T-cell (primary cell): ENCODE measurements at regions not wholly inside any gene's neighbourhood (a gene's known extent, or its start where the extent isn't known, plus 50 kb on each side); places are given as distances from the start of the nearest gene placed in this dataset.

Source experiments
- ATAC-seq, 4 experiments: fragments of 200-7000 bp in 3 of 4; fragments of 150-1000 bp in 1 of 4; cut with Tn5 transposase; replicated peaks in 1 of 4; 1 replicate in 3 of 4; 2 replicates in 1 of 4; pipeline ENCODE4 v1.10.0; 2021; ENCODE audit warnings: moderate library complexity in 3 of 4, mild to moderate bottlenecking in 2 of 4, moderate number of reproducible peaks in 1 of 4
- CTCF ChIA-PET, 2 donors: fragments of 300-600 bp; sonication (Branson Sonifier 250); formaldehyde crosslinking; loops; one replicate each; lab custom pipeline; 2022; ENCODE audit warnings: antibody characterized with exemption in 2 of 2; lab: Charles Lee
- POLR2A ChIA-PET, 2 donors: fragments of 300-600 bp; sonication (Branson Sonifier 250); formaldehyde crosslinking; loops; one replicate each; lab custom pipeline; 2022; ENCODE audit warnings: antibody characterized with exemption in 2 of 2; lab: Charles Lee
- DNase-seq, 35 experiments: peaks; one replicate each; pipeline versions ENCODE4 v3.0.0 to v3.0.0-alpha.2; 2013 to 2023
- H3K27ac ChIP-seq: one replicate; pipeline ENCODE4 v1.5.1; 2013; ENCODE audit warnings: low read length
- H3K27me3 ChIP-seq, 2 experiments: replicated peaks in 1 of 2; 1 replicate in 1 of 2; 2 replicates in 1 of 2; pipeline versions ENCODE4 v1.6.1 to v1.7.0; 2013; ENCODE audit warnings: low read length in 1 of 2, mixed read lengths in 1 of 2; ENCODE audit not compliant: control insufficient read depth in 2 of 2, insufficient read depth in 2 of 2; ENCODE audit errors: extremely low read depth in 1 of 2
- H3K36me3 ChIP-seq, 2 donors: 1 replicate in 1 of 2; 2 replicates in 1 of 2; pipeline versions ENCODE4 v1.6.1 to v1.7.0; 2013; ENCODE audit warnings: low read length in 1 of 2; ENCODE audit not compliant: control insufficient read depth in 2 of 2, insufficient read depth in 1 of 2; ENCODE audit errors: extremely low read depth in 1 of 2
- H3K4me1 ChIP-seq, 2 experiments: 1 replicate in 1 of 2; 2 replicates in 1 of 2; pipeline versions ENCODE4 v1.6.1 to v1.7.0; 2013; ENCODE audit warnings: low read length in 2 of 2, mixed read lengths in 1 of 2; ENCODE audit not compliant: insufficient read depth in 2 of 2, control insufficient read depth in 1 of 2; ENCODE audit errors: extremely low read depth in 1 of 2
- H3K4me3 ChIP-seq, 2 donors: 1 replicate in 1 of 2; 2 replicates in 1 of 2; pipeline versions ENCODE4 v1.5.1 to v1.7.0; 2013; ENCODE audit warnings: mild to moderate bottlenecking in 2 of 2, low read length in 1 of 2, moderate library complexity in 1 of 2; ENCODE audit not compliant: control insufficient read depth in 1 of 2; ENCODE audit errors: extremely low read depth in 1 of 2
- H3K9me3 ChIP-seq: 2 replicates; pipeline ENCODE4 v1.7.0; 2013
- H3K27ac Mint-ChIP-seq, 2 donors: one replicate each; pipeline ENCODE4 v1.8.0; 2020 to 2021; ENCODE audit warnings: mild to moderate bottlenecking in 2 of 2, mixed read lengths in 2 of 2
- H3K27me3 Mint-ChIP-seq, 2 donors: one replicate each; pipeline ENCODE4 v1.8.0; 2021 to 2022; ENCODE audit warnings: mixed read lengths in 2 of 2
- H3K36me3 Mint-ChIP-seq: one replicate; pipeline ENCODE4 v1.8.0; 2021; ENCODE audit warnings: mixed read lengths
- H3K4me1 Mint-ChIP-seq, 3 donors: one replicate each; pipeline ENCODE4 v1.8.0; 2020 to 2022; ENCODE audit warnings: mixed read lengths in 3 of 3, mild to moderate bottlenecking in 1 of 3
- H3K4me3 Mint-ChIP-seq, 3 donors: one replicate each; pipeline ENCODE4 v1.8.0; 2020 to 2022; ENCODE audit warnings: mild to moderate bottlenecking in 3 of 3, mixed read lengths in 3 of 3, moderate library complexity in 3 of 3
- H3K9me3 Mint-ChIP-seq, 3 donors: one replicate each; pipeline ENCODE4 v1.8.0; 2020 to 2022; ENCODE audit warnings: mixed read lengths in 3 of 3
- WGBS: methylation state at CpG from one replicate; pipeline ENCODE4 v1.1.5; 2013; ENCODE audit warnings: missing lambda C conversion rate; ENCODE audit not compliant: insufficient coverage; 5-methylcytosine and 5-hydroxymethylcytosine counted together

DNA sequence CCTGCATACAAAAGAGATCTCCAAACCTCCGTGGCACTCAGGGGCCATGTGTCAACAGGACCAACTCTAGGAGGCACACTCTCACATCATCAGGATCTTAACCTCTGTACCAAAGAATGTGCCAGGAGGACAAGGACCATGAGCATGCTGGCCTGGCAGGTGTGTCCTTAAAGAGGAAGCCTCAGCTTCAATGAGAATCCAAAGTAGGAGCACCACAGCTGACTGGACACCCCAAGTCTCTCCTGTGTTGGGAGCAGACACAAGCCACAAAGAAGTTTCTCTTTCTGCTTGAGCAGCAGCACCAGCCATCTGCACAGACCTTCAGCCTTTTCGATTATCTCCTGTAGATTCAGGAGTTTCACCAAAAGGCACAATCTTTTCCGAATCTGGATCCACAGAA is 1734.5 kb downstream of the TP53TG3F start:
- no peaks in the 10 kb centered on the region for H3K36me3 Mint-ChIP-seq
- peaks cover 16 to 31% (median 31%) of the 10 kb centered on the region in 3 donors for H3K9me3 Mint-ChIP-seq
- ChIA-PET POLR2A (no interaction called here), CTCF (no interaction called here)
- Histone ChIP-seq H3K36me3 (no peaks in the 10 kb centered on the region), H3K27me3 (no peaks in the 10 kb centered on the region), H3K27ac (no peak overlapping the region), H3K9me3 (no peaks in the 10 kb centered on the region), H3K4me1 (no peaks in the 10 kb centered on the region), H3K4me3 (peak overlapping the region in 1 of 2 donors; percentile 23)
- no peak overlapping the region for H3K4me3 Mint-ChIP-seq
- H3K27me3 Mint-ChIP-seq = no peaks in the 10 kb centered on the region
- H3K4me1 Mint-ChIP-seq = no peaks in the 10 kb centered on the region
- ATAC-seq = no peak
- no peak for DNase-seq
- 48% methylated on average over 3 of the region's 3 CpGs for whole genome bisulfite sequencing
- no peak overlapping the region for H3K27ac Mint-ChIP-seq

DNA sequence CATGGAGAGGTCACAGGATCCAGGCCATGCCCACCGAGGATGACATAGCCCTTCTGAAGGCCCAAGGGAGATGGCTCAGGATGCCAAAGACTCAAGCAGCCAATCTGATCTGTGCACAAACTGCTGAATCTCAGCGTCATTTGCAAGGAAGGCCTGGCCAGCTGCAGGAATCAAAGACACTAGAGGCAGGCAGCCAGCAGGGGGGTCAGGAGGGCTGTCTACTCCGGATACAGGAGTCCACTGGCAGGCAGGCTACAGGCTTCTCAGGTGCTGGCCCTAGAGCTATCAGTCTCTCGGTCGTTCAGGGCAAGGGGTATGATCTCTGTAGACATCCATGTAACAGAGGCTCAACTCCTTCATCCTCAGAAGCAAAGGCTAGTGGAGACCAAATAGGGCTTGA is 1735.3 kb downstream of the TP53TG3F start:
- Mint-ChIP-seq H3K9me3 (peaks cover 16 to 34% (median 31%) of the 10 kb centered on the region in 3 donors), H3K27ac (no peak overlapping the region), H3K4me1 (no peaks in the 10 kb centered on the region), H3K4me3 (no peak overlapping the region), H3K36me3 (no peaks in the 10 kb centered on the region), H3K27me3 (no peaks in the 10 kb centered on the region)
- DNase-seq = no peak
- no peaks in the 10 kb centered on the region for H3K36me3 ChIP-seq
- H3K27me3 ChIP-seq = no peaks in the 10 kb centered on the region
- H3K27ac ChIP-seq = no peak overlapping the region
- no peak for ATAC-seq
- ChIA-PET CTCF (no interaction called here), POLR2A (no interaction called here)
- WGBS = 64% methylated on average over 3 of the region's 5 CpGs
- no peaks in the 10 kb centered on the region for H3K9me3 ChIP-seq
- H3K4me1 ChIP-seq = no peaks in the 10 kb centered on the region
- peak overlapping the region in 1 of 2 donors; percentile 17 for H3K4me3 ChIP-seq

DNA sequence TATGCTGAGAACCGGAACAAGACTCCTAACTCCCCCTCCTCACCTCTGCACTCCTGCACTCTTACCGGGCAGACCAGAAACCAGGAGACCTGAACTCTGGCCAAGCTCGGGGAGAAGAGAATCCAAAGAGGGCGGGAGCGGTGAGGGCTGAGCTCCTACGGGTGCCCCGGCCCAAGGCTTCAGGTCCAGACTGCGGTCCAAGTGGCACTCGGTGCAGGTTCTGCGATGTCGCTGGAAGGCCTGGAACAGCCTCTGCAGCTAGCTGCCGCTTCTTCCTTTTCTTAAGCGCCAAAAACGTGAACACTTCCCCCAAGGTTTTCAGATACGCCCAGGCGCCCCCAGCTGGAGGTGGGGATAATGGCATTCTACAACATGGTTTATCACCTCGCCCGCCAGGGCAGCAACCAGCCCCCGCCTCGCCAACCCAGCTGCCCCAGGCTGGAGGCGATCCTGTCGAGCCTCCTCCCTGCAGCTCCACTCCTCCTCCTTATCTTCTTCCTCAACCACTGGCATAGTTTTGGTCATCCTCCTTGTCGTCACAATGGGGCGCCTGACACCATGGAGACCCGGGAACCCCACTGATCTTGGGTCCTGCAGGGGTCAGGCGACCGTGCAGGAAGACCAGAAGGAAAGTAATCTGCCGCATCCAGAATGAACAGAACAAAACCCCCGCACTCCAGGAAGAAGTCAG is 1735.9 kb downstream of the TP53TG3F start:
- H3K9me3 ChIP-seq = no peaks in the 10 kb centered on the region
- no peaks in the 10 kb centered on the region for H3K36me3 ChIP-seq
- H3K27me3 ChIP-seq = no peaks in the 10 kb centered on the region
- peak overlapping the region in 1 of 2 donors; percentile 17 for H3K4me3 ChIP-seq
- no peak for ATAC-seq
- ChIA-PET POLR2A (no interaction called here), CTCF (no interaction called here)
- H3K4me3 Mint-ChIP-seq = no peak overlapping the region
- 81% methylated on average over 25 of the region's 29 CpGs for WGBS
- H3K27ac ChIP-seq = no peak overlapping the region
- H3K4me1 Mint-ChIP-seq = no peaks in the 10 kb centered on the region
- no peaks in the 10 kb centered on the region for H3K27me3 Mint-ChIP-seq
- no peak for DNase-seq
- H3K9me3 Mint-ChIP-seq = peaks cover 16 to 35% (median 33%) of the 10 kb centered on the region in 3 donors
- H3K4me1 ChIP-seq = no peaks in the 10 kb centered on the region
- H3K27ac Mint-ChIP-seq = no peak overlapping the region
- H3K36me3 Mint-ChIP-seq = no peaks in the 10 kb centered on the region

DNA sequence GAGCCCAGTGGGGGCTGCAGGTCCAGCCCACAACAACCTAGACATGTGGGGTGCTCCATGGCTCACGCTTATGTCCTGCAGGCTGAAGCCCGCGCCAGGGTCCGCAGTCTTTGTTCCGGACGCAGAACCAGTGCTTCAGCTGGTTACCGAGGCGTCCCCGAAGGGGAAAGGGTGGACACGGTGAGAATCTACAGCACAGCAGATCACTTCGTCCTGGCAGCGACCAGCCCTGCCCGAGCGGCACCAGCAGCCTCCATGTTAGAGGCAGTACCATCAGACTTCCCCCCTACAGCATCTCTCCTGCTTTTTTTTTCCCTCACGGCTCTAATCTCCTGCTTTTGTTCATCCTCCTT is 1736.4 kb downstream of the TP53TG3F start:
- H3K27ac Mint-ChIP-seq = no peak overlapping the region
- H3K36me3 Mint-ChIP-seq = no peaks in the 10 kb centered on the region
- Histone ChIP-seq H3K4me1 (no peaks in the 10 kb centered on the region), H3K36me3 (no peaks in the 10 kb centered on the region), H3K27me3 (no peaks in the 10 kb centered on the region), H3K9me3 (no peaks in the 10 kb centered on the region), H3K27ac (no peak overlapping the region), H3K4me3 (no peak overlapping the region)
- ChIA-PET POLR2A (no interaction called here), CTCF (no interaction called here)
- no peaks in the 10 kb centered on the region for H3K27me3 Mint-ChIP-seq
- no peaks in the 10 kb centered on the region for H3K4me1 Mint-ChIP-seq
- 93% methylated on average over 9 of the region's 15 CpGs for WGBS
- DNase-seq (no peak), ATAC-seq (no peak)
- H3K4me3 Mint-ChIP-seq = no peak overlapping the region
- H3K9me3 Mint-ChIP-seq = peaks cover 19 to 36% (median 33%) of the 10 kb centered on the region in 3 donors

DNA sequence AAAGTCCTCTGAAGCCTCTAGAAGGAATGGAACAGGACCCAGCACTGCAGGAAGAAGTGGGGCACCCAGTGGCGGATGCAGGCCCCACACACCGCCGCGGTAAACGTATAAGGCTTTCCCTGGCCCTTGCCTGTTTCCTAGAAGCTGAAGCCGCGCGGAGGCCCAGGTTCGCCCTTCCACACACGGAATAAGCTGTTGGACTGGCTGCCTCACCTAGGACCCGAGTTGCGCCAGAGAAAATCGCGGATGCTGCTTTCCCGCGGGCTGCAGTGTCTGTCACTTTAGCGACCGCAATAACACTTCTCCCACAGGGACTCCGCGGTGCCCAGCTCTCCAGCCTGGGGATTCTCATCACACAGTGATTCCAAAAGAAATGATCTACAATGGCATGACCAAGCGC is 1736.9 kb downstream of the TP53TG3F start:
- CTCF ChIA-PET = no interaction called here
- H3K4me3 Mint-ChIP-seq = no peak overlapping the region
- no peak overlapping the region for H3K27ac Mint-ChIP-seq
- ATAC-seq (no peak), DNase-seq (no peak)
- no peak overlapping the region for H3K27ac ChIP-seq
- no peak overlapping the region for H3K4me3 ChIP-seq
- H3K27me3 Mint-ChIP-seq = no peaks in the 10 kb centered on the region
- H3K9me3 Mint-ChIP-seq = peaks cover 19 to 36% (median 33%) of the 10 kb centered on the region in 3 donors
- no peaks in the 10 kb centered on the region for H3K4me1 ChIP-seq
- no peaks in the 10 kb centered on the region for H3K36me3 Mint-ChIP-seq
- H3K36me3 ChIP-seq = no peaks in the 10 kb centered on the region
- H3K4me1 Mint-ChIP-seq = no peaks in the 10 kb centered on the region
- H3K27me3 ChIP-seq = no peaks in the 10 kb centered on the region
- H3K9me3 ChIP-seq = no peaks in the 10 kb centered on the region
- WGBS = 81% methylated on average over 17 of the region's 21 CpGs
- POLR2A ChIA-PET = no interaction called here

DNA sequence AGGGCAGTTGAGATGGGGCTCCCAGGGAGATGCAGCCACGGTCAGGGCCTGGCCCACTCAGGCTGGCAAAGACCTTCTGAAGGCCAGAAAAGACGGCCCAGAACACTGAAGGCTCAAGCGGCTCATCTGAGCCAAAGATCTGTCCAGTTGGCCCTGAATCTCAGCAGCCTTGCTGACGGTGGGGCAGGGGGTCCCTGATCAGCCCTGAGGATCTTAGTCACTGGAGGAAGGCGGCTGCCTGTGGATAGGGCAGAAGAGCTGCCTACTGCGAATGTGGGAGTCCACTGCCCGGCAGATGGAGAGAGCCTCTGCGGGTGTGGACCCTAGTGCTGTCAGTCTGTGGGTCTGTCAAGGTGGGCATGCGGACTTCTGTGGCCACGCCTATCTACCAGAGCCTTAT is 1738.2 kb downstream of the TP53TG3F start:
- ATAC-seq = no peak
- H3K9me3 ChIP-seq = no peaks in the 10 kb centered on the region
- H3K4me3 ChIP-seq = no peak overlapping the region
- no peak overlapping the region for H3K27ac ChIP-seq
- H3K27me3 ChIP-seq = no peaks in the 10 kb centered on the region
- Mint-ChIP-seq H3K4me3 (no peak overlapping the region), H3K9me3 (peaks cover 19 to 42% (median 38%) of the 10 kb centered on the region in 3 donors), H3K36me3 (no peaks in the 10 kb centered on the region), H3K4me1 (no peaks in the 10 kb centered on the region), H3K27ac (no peak overlapping the region), H3K27me3 (no peaks in the 10 kb centered on the region)
- CTCF ChIA-PET = no interaction called here
- DNase-seq = no peak
- H3K36me3 ChIP-seq = no peaks in the 10 kb centered on the region
- POLR2A ChIA-PET = no interaction called here
- WGBS = 88% methylated on average over 7 of the region's 10 CpGs
- no peaks in the 10 kb centered on the region for H3K4me1 ChIP-seq
